PC-9 (cell line): ENCODE measurements at regions not wholly inside any gene's neighbourhood (a gene's known extent, or its start where the extent isn't known, plus 50 kb on each side); places are given as distances from the start of the nearest gene placed in this dataset.

Experiments used
- EZH2 ChIP-seq: fragments of 200-600 bp; sonication (generic); IDR thresholded peaks from 2 replicates; pipeline ENCODE4 v1.8.0; 2017; ENCODE audit warnings: antibody characterized with exemption, low read depth
- TF ChIP-seq, protein P1 (sequence below): fragments of 200-600 bp; sonication (generic); conservative IDR thresholded peaks from 2 replicates; pipeline ENCODE4 v1.6.1; 2017; ENCODE audit warnings: mixed run types, antibody characterized with exemption, mild to moderate bottlenecking, moderate library complexity

DNA sequence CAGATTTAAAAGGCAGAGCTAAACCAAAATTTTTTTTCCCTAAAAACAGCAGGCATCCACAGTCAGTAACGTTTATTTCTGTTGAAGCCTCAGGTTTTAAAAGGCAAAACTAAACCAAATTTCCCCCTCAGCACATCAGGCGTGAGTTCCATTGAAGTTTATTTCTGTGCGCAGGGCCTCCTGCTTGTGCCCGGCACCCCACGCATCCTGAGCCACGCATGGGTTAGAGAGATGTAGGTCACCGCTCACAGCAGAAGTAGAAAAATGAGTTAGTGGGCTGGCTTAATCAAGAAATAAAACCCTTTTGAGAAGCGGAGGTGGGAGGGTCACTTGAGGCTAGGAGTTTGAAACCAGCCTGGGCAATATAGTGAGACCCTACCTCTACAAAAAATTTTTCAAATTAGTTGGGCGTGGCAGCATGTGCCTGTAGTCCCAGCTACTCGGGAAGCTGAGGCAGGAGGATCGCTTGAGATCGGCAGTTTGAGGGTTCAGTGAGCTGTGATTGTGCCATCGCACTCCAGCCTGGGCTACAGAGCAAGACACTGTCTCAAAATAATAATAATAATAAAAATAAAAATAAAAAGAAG is 75.6 kb upstream of the SPIN1 start:
- TF ChIP-seq, protein P1, sequence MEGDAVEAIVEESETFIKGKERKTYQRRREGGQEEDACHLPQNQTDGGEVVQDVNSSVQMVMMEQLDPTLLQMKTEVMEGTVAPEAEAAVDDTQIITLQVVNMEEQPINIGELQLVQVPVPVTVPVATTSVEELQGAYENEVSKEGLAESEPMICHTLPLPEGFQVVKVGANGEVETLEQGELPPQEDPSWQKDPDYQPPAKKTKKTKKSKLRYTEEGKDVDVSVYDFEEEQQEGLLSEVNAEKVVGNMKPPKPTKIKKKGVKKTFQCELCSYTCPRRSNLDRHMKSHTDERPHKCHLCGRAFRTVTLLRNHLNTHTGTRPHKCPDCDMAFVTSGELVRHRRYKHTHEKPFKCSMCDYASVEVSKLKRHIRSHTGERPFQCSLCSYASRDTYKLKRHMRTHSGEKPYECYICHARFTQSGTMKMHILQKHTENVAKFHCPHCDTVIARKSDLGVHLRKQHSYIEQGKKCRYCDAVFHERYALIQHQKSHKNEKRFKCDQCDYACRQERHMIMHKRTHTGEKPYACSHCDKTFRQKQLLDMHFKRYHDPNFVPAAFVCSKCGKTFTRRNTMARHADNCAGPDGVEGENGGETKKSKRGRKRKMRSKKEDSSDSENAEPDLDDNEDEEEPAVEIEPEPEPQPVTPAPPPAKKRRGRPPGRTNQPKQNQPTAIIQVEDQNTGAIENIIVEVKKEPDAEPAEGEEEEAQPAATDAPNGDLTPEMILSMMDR = no peak
- no peak for TF ChIP-seq EZH2
